ENCODE measurements at regions not wholly inside any gene's neighbourhood (a gene's known extent, or its start where the extent isn't known, plus 50 kb on each side); places are given as distances from the start of the nearest gene placed in this dataset.

- Mint-ChIP-seq H3K4me1 (no peaks in the 10 kb centered on the region), H3K27me3 (no peaks in the 10 kb centered on the region), H3K36me3 (ENCODE audit: low read depth) (no peaks in the 10 kb centered on the region), H3K4me3 (no peak overlapping the region), H3K9me3 (ENCODE audit: low read depth) (no peaks in the 10 kb centered on the region), H3K27ac (no peak overlapping the region)
- intact Hi-C loops (cut with DNase I, micrococcal nuclease): no loop called here
- POLR2A ChIA-PET: no interaction called here
- ATAC-seq: no peak
- CTCF ChIA-PET: interaction anchor here (0.8 kb wide), 1 partner anchor 370 kb away, joined by 3 read pairs; no protein-coding TSS in a partner anchor
- no peak for DNase-seq
These were observed 135.2 kb upstream of the COL11A1 start for GRCh38 chr1:103243481-103243880.

DNA sequence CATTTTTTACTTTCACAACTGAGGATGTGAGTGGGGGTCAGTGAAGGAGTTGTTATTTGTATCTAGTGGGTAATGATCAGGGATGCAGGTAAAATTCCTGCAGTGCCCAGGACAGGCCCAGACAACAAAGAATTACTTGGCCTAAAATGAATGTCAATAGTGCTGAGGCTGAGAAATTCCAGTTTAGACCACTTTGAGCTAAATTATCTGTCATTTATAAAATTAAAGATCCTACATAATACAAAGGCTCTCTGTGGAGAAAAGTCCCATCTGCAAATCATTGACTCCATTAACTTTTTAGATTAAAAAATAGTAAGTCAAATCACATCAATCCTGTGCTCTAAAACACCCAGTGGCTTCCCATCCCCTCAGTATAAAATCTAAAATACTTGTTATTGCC is 130.7 kb upstream of the COL11A1 start:
- ATAC-seq (no peak), DNase-seq (no peak)
- H3K36me3 Mint-ChIP-seq (ENCODE audit: low read depth): no peaks in the 10 kb centered on the region
- CTCF ChIA-PET: interaction anchor here (0.6 kb wide), 1 partner anchor 65 kb away, joined by 3 read pairs; no protein-coding TSS in a partner anchor
- POLR2A ChIA-PET: no interaction called here
- no peaks in the 10 kb centered on the region for H3K9me3 Mint-ChIP-seq (ENCODE audit: low read depth)
- no peak overlapping the region for H3K27ac Mint-ChIP-seq
- intact Hi-C loops (cut with DNase I, micrococcal nuclease): no loop called here
- no peaks in the 10 kb centered on the region for H3K4me1 Mint-ChIP-seq
- no peaks in the 10 kb centered on the region for H3K27me3 Mint-ChIP-seq
- H3K4me3 Mint-ChIP-seq: no peak overlapping the region

GRCh38 chr1:103230061-103230460 is 121.7 kb upstream of the COL11A1 start:
- Mint-ChIP-seq H3K27me3 (no peaks in the 10 kb centered on the region), H3K36me3 (ENCODE audit: low read depth) (no peaks in the 10 kb centered on the region), H3K9me3 (ENCODE audit: low read depth) (no peaks in the 10 kb centered on the region), H3K4me3 (no peak overlapping the region), H3K27ac (no peak overlapping the region), H3K4me1 (no peaks in the 10 kb centered on the region)
- DNase-seq: no peak
- ChIA-PET CTCF (no interaction called here), POLR2A (no interaction called here)
- intact Hi-C loops (cut with DNase I, micrococcal nuclease): no loop called here
- no peak for ATAC-seq

DNA sequence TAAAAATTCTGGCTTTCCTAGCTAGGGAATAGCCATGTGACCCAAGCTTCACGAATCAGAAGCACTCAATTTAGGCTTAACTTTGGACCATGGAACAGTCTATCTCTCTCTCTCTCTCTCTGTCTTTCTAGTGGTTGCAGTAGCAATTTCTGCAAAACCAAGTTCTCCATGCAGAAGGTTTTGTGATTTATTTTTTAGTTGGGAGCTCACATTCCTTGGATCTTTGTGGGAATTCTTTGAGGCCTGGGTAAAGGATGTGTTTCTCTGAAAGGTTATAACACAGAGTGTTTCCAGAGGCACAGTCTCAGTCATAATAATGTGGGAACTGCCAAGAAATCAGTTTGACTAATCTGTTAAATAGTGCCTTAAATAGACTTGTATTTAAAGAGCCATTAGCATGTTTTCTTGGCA is 112.3 kb upstream of the COL11A1 start:
- no peaks in the 10 kb centered on the region for H3K27me3 Mint-ChIP-seq
- no peak overlapping the region for H3K27ac Mint-ChIP-seq
- DNase-seq (no peak), ATAC-seq (no peak)
- no peaks in the 10 kb centered on the region for H3K4me1 Mint-ChIP-seq
- ChIA-PET POLR2A (no interaction called here), CTCF (no interaction called here)
- intact Hi-C loops (cut with DNase I, micrococcal nuclease): no loop called here
- no peaks in the 10 kb centered on the region for H3K9me3 Mint-ChIP-seq (ENCODE audit: low read depth)
- no peak overlapping the region for H3K4me3 Mint-ChIP-seq
- no peaks in the 10 kb centered on the region for H3K36me3 Mint-ChIP-seq (ENCODE audit: low read depth)

GRCh38 chr1:103218821-103219220 is 110.5 kb upstream of the COL11A1 start:
- CTCF ChIA-PET: no interaction called here
- intact Hi-C loops (cut with DNase I, micrococcal nuclease): no loop called here
- no peaks in the 10 kb centered on the region for H3K27me3 Mint-ChIP-seq
- no peaks in the 10 kb centered on the region for H3K36me3 Mint-ChIP-seq (ENCODE audit: low read depth)
- H3K4me3 Mint-ChIP-seq: no peak overlapping the region
- no peak for DNase-seq
- no peak overlapping the region for H3K27ac Mint-ChIP-seq
- H3K4me1 Mint-ChIP-seq: no peaks in the 10 kb centered on the region
- H3K9me3 Mint-ChIP-seq (ENCODE audit: low read depth): no peaks in the 10 kb centered on the region
- ATAC-seq: no peak
- POLR2A ChIA-PET: no interaction called here

DNA sequence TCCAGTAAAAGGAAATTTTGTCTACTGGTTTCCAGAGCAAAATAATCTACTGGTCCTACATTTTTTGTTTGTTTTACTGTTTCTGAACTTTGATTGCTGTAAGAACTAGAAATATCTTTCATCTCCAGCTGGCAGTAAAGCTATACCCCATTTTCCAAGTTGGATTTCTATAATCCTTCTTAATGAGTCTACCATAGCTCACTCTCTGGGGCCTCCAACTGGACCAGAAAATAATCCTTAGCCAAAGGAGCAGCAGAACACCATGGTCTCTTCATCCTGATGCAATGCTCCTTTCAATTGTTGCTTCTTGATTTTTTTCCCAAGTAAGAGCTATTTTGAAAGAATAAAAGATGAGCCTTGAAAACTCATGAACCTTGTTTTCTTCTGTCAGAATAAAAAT is 110.0 kb upstream of the COL11A1 start:
- POLR2A ChIA-PET: no interaction called here
- H3K9me3 Mint-ChIP-seq (ENCODE audit: low read depth): no peaks in the 10 kb centered on the region
- no peak overlapping the region for H3K4me3 Mint-ChIP-seq
- ATAC-seq: no peak
- no peaks in the 10 kb centered on the region for H3K27me3 Mint-ChIP-seq
- DNase-seq: no peak
- intact Hi-C loops (cut with DNase I, micrococcal nuclease): no loop called here
- H3K36me3 Mint-ChIP-seq (ENCODE audit: low read depth): no peaks in the 10 kb centered on the region
- H3K27ac Mint-ChIP-seq: no peak overlapping the region
- no peaks in the 10 kb centered on the region for H3K4me1 Mint-ChIP-seq
- CTCF ChIA-PET: no interaction called here

DNA sequence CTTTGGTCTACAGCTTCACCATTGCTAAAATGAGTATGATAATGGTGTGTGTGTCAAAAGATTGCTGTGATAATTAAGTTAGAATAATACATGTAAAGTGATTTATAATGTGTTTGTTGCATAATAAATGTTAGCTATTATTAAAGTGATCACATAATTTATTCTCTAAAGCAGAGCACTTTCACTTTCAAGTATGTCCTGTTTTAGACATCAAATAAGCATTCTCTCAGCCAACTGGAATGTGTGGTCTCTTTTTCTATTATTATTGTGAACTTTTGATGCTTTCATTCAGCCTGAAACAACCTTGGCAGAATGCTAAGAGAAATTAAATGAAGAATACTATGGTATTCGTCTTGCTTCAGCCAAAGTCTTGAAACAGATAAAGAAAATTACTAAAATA is 102.8 kb upstream of the COL11A1 start:
- ChIA-PET POLR2A (no interaction called here), CTCF (no interaction called here)
- no peaks in the 10 kb centered on the region for H3K36me3 Mint-ChIP-seq (ENCODE audit: low read depth)
- H3K9me3 Mint-ChIP-seq (ENCODE audit: low read depth): no peaks in the 10 kb centered on the region
- DNase-seq (no peak), ATAC-seq (no peak)
- no peak overlapping the region for H3K27ac Mint-ChIP-seq
- H3K4me3 Mint-ChIP-seq: no peak overlapping the region
- H3K27me3 Mint-ChIP-seq: no peaks in the 10 kb centered on the region
- H3K4me1 Mint-ChIP-seq: no peaks in the 10 kb centered on the region
- intact Hi-C loops (cut with DNase I, micrococcal nuclease): no loop called here

- no peaks in the 10 kb centered on the region for H3K36me3 Mint-ChIP-seq (ENCODE audit: low read depth)
- ChIA-PET CTCF (no interaction called here), POLR2A (no interaction called here)
- no peak for DNase-seq
- H3K4me1 Mint-ChIP-seq: no peaks in the 10 kb centered on the region
- H3K27ac Mint-ChIP-seq: no peak overlapping the region
- no peaks in the 10 kb centered on the region for H3K9me3 Mint-ChIP-seq (ENCODE audit: low read depth)
- ATAC-seq: no peak
- intact Hi-C loops (cut with DNase I, micrococcal nuclease): no loop called here
- H3K4me3 Mint-ChIP-seq: no peak overlapping the region
- H3K27me3 Mint-ChIP-seq: no peaks in the 10 kb centered on the region
These were observed 100.5 kb upstream of the COL11A1 start for GRCh38 chr1:103208844-103209243.

DNA sequence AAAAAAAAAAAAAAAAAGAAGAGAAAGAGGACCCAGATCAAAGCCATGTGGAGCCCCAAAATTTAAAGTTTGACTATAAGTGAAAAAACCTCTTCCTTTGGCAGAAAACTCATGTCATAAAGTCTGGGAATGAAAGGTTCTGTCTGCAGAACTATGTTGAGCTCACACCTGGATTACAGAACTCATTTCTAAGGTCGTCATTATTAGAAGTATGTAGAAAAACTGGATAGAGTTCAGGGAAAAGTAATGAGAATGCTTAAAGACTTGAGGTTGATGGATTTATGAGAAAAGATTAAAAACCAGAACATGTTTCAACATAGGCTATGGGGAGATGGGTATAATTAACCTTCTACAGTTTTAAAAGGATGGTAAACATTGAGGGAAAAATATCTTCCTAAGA is 90.7 kb upstream of the COL11A1 start:
- DNase-seq (no peak), ATAC-seq (no peak)
- POLR2A ChIA-PET: no interaction called here
- Mint-ChIP-seq H3K36me3 (ENCODE audit: low read depth) (no peaks in the 10 kb centered on the region), H3K4me1 (no peaks in the 10 kb centered on the region), H3K4me3 (no peak overlapping the region), H3K9me3 (ENCODE audit: low read depth) (no peaks in the 10 kb centered on the region), H3K27me3 (no peaks in the 10 kb centered on the region), H3K27ac (no peak overlapping the region)
- CTCF ChIA-PET: no interaction called here
- intact Hi-C loops (cut with DNase I, micrococcal nuclease): no loop called here

- H3K9me3 Mint-ChIP-seq (ENCODE audit: low read depth): no peaks in the 10 kb centered on the region
- H3K36me3 Mint-ChIP-seq (ENCODE audit: low read depth): no peaks in the 10 kb centered on the region
- ChIA-PET CTCF (interaction anchor here (0.6 kb wide), 1 partner anchor 1640 kb away, joined by 3 read pairs; no protein-coding TSS in a partner anchor), POLR2A (no interaction called here)
- no peaks in the 10 kb centered on the region for H3K27me3 Mint-ChIP-seq
- no peak overlapping the region for H3K4me3 Mint-ChIP-seq
- intact Hi-C loops (cut with DNase I, micrococcal nuclease): no loop called here
- ATAC-seq: no peak
- H3K4me1 Mint-ChIP-seq: no peaks in the 10 kb centered on the region
- no peak overlapping the region for H3K27ac Mint-ChIP-seq
- DNase-seq: no peak
These were observed 89.8 kb upstream of the COL11A1 start for GRCh38 chr1:103198076-103198475.

DNA sequence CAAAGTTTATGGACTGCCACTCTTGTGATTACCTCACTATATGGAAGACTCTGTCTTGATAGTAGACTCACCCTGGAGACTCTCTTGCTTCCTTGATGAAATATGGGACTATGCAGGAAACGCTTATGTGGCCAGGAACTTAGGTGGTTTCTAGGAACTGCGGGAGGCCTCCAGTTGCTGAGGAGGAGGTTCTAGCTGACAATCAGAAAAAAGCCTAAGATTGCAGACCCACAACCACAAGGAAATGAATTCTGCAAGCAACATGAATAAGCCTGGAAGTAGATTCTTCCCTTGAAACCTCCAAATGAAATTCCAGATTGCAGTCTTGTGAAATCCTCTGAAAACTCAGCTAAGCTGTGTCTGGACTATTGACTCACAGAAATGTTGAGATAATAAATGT is 88.9 kb upstream of the COL11A1 start:
- intact Hi-C loops (cut with DNase I, micrococcal nuclease): no loop called here
- H3K36me3 Mint-ChIP-seq (ENCODE audit: low read depth): no peaks in the 10 kb centered on the region
- CTCF ChIA-PET: interaction anchor here (0.6 kb wide), 1 partner anchor 1641 kb away, joined by 3 read pairs; no protein-coding TSS in a partner anchor
- no peaks in the 10 kb centered on the region for H3K9me3 Mint-ChIP-seq (ENCODE audit: low read depth)
- no peaks in the 10 kb centered on the region for H3K4me1 Mint-ChIP-seq
- no peak for DNase-seq
- POLR2A ChIA-PET: no interaction called here
- H3K4me3 Mint-ChIP-seq: no peak overlapping the region
- ATAC-seq: no peak
- H3K27me3 Mint-ChIP-seq: no peaks in the 10 kb centered on the region
- H3K27ac Mint-ChIP-seq: no peak overlapping the region

DNA sequence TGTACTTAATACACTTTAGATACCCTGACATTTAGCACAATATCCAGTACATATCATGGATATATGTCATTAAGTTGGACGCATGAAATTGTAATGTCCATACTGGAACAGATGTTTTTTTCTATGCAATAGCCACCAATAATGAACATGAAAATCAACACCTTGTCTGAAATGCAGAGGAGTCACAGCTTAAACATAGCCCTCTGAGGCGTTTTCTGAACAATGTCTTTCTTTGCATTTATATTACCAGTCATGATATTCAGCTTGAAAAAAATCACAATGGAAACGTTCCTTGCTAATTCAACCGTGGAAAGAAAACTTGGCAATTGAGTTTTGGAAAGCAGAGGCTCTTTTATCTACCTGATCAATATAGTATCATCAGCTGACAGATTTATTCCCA is 86.7 kb upstream of the COL11A1 start:
- Mint-ChIP-seq H3K36me3 (ENCODE audit: low read depth) (no peaks in the 10 kb centered on the region), H3K4me3 (no peak overlapping the region), H3K27ac (no peak overlapping the region)

GRCh38 chr1:103194060-103194459 is 85.7 kb upstream of the COL11A1 start:
- no peak overlapping the region for H3K4me3 Mint-ChIP-seq
- no peaks in the 10 kb centered on the region for H3K36me3 Mint-ChIP-seq (ENCODE audit: low read depth)
- DNase-seq (no peak), ATAC-seq (no peak)
- intact Hi-C loops (cut with DNase I, micrococcal nuclease): no loop called here
- H3K4me1 Mint-ChIP-seq: no peaks in the 10 kb centered on the region
- H3K27me3 Mint-ChIP-seq: no peaks in the 10 kb centered on the region
- H3K9me3 Mint-ChIP-seq (ENCODE audit: low read depth): no peaks in the 10 kb centered on the region
- ChIA-PET POLR2A (no interaction called here), CTCF (no interaction called here)
- H3K27ac Mint-ChIP-seq: no peak overlapping the region

More for the DNA sequence above, 86.7 kb upstream of the COL11A1 start:
- DNase-seq (no peak), ATAC-seq (no peak)
- POLR2A ChIA-PET: no interaction called here
- Mint-ChIP-seq H3K4me1 (no peaks in the 10 kb centered on the region), H3K9me3 (ENCODE audit: low read depth) (no peaks in the 10 kb centered on the region), H3K27me3 (no peaks in the 10 kb centered on the region)
- CTCF ChIA-PET: no interaction called here
- intact Hi-C loops (cut with DNase I, micrococcal nuclease): no loop called here
